ENCODE measurements at regions not wholly inside any gene's neighbourhood (a gene's known extent, or its start where the extent isn't known, plus 50 kb on each side); places are given as distances from the start of the nearest gene placed in this dataset.

DNA sequence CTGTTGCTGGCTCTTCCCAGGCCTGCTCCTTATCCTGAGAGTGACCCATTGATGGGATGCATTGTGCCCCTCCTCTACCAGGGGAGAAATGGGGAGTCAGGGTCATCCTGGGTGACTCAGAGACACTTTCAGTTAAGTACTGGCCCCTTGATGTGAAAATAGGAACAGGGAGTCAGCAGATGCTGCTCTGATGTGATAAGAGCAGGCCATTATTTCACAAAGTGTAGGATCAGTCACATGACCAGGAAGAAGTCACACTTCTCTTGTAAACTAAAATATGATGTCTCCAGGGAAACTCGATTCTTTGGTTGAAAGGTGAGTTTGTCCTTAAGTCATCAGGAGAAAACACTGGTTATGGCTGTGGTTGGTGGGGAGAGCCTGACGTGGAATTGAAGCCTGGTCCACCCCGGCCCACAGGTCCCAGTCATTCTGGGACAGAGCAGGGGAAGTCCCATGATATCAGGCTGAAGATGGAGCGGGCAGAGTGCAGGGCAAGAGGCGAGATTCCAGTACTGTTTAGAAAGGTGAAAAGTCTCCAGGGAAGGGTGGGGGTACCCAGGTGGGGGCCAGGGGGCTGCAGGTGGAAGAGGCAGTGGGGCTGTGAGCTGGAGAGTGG lies 88.6 kb upstream of the NLRP1 start:
- Histone ChIP-seq H2AK5ac (ENCODE audit: insufficient read length, low read length) (no peak overlapping the region), H3K79me1 (ENCODE audit: insufficient read depth, low read depth, low read length, poor library complexity, severe bottlenecking) (no peaks in the 10 kb centered on the region), H2BK12ac (ENCODE audit: insufficient read length, low read depth, low read length) (no peak overlapping the region), H3K9ac (ENCODE audit: extremely low read depth, insufficient read length, low read length) (no peak overlapping the region), H4K8ac (replicated peaks; ENCODE audit: insufficient read length, low read depth, low read length) (no peak overlapping the region), H3K4ac (ENCODE audit: low read depth, low read length) (no peak overlapping the region), H4K5ac (ENCODE audit: insufficient read length, low read depth, low read length) (no peak overlapping the region), H4K20me1 (ENCODE audit: control insufficient read depth, insufficient read depth, insufficient read length) (no peaks in the 10 kb centered on the region), H2BK20ac (ENCODE audit: low read depth, low read length, poor library complexity, severe bottlenecking) (no peak overlapping the region), H3K14ac (ENCODE audit: insufficient read depth, low read length) (no peak overlapping the region), H3K27me3 (ENCODE audit: insufficient read depth, low read length) (no peaks in the 10 kb centered on the region), H3K56ac (ENCODE audit: insufficient read length, low read depth, low read length) (no peak overlapping the region), H3K9me3 (ENCODE audit: control insufficient read depth, low read depth, low read length) (no peaks in the 10 kb centered on the region), H2BK120ac (ENCODE audit: low read depth, low read length, poor library complexity, severe bottlenecking) (no peak overlapping the region), H2AFZ (ENCODE audit: low read length) (no peak overlapping the region), H4K91ac (ENCODE audit: insufficient read length, low read depth, low read length) (no peak overlapping the region), H3K4me1 (ENCODE audit: insufficient read depth, low read length) (no peaks in the 10 kb centered on the region), H2BK15ac (ENCODE audit: low read depth, low read length) (no peak overlapping the region), H3K27ac (ENCODE audit: insufficient read length, low read depth, low read length) (no peak overlapping the region), H3K79me2 (ENCODE audit: insufficient read depth, low read length) (no peaks in the 10 kb centered on the region), H2BK5ac (ENCODE audit: insufficient read length, low read length) (no peak overlapping the region), H3K23ac (ENCODE audit: insufficient read length, low read depth, low read length) (no peak overlapping the region), H3K18ac (ENCODE audit: insufficient read length, low read depth, low read length) (no peak overlapping the region), H3K23me2 (ENCODE audit: insufficient read length, low read depth, low read length, poor library complexity, severe bottlenecking) (no peaks in the 10 kb centered on the region), H3T11ph (ENCODE audit: low read length) (no peak overlapping the region), H3K4me2 (ENCODE audit: insufficient read depth, insufficient read length, low read length) (no peak overlapping the region)
- Mint-ChIP-seq H3K36me3 (ENCODE audit: insufficient read depth in 1 of 3, low read depth in 3 of 3) (no peaks in the 10 kb centered on the region), H3K4me1 (peaks cover 0 to 7% of the 10 kb centered on the region in 2 experiments; a peak in 3 of 4 replicates), H3K9me3 (no peaks in the 10 kb centered on the region; a peak in 1 of 5 replicates), H3K27ac (no peak overlapping the region), H3K27me3 (ENCODE audit: low read depth) (peaks cover 10% of the 10 kb centered on the region), H3K4me3 (no peak overlapping the region)
- WGBS (ENCODE audit: extremely low coverage, insufficient read length, low lambda C conversion rate): no CpG with 5 or more reads among the region's 5 CpGs
- TF ChIP-seq, protein P1, sequence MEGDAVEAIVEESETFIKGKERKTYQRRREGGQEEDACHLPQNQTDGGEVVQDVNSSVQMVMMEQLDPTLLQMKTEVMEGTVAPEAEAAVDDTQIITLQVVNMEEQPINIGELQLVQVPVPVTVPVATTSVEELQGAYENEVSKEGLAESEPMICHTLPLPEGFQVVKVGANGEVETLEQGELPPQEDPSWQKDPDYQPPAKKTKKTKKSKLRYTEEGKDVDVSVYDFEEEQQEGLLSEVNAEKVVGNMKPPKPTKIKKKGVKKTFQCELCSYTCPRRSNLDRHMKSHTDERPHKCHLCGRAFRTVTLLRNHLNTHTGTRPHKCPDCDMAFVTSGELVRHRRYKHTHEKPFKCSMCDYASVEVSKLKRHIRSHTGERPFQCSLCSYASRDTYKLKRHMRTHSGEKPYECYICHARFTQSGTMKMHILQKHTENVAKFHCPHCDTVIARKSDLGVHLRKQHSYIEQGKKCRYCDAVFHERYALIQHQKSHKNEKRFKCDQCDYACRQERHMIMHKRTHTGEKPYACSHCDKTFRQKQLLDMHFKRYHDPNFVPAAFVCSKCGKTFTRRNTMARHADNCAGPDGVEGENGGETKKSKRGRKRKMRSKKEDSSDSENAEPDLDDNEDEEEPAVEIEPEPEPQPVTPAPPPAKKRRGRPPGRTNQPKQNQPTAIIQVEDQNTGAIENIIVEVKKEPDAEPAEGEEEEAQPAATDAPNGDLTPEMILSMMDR (conservative IDR thresholded peaks at IDR 0.05): no peak
- DNase-seq: no peak
